Omental fat pad (tissue), 3 donors: ENCODE measurements at regions not wholly inside any gene's neighbourhood (a gene's known extent, or its start where the extent isn't known, plus 50 kb on each side); places are given as distances from the start of the nearest gene placed in this dataset.

Experiments used
- ATAC-seq: fragments of 150-250 bp; one replicate; pipeline ENCODE4 v1.9.1; 2016; ENCODE audit warnings: mild to moderate bottlenecking, moderate library complexity; ENCODE audit not compliant: low FRiP score
- DNase-seq: peaks from one replicate; pipeline ENCODE4 v3.0.0-alpha.2; 2019; ENCODE audit warnings: low spot score
- TF ChIP-seq, protein P1 (sequence below), 3 donors: fragments of 450-650 bp; IDR thresholded peaks; one replicate each; pipeline ENCODE4 v1.5.1; 2016 to 2017; ENCODE audit warnings: antibody characterized with exemption in 3 of 3, mild to moderate bottlenecking in 3 of 3, moderate library complexity in 2 of 3

DNA sequence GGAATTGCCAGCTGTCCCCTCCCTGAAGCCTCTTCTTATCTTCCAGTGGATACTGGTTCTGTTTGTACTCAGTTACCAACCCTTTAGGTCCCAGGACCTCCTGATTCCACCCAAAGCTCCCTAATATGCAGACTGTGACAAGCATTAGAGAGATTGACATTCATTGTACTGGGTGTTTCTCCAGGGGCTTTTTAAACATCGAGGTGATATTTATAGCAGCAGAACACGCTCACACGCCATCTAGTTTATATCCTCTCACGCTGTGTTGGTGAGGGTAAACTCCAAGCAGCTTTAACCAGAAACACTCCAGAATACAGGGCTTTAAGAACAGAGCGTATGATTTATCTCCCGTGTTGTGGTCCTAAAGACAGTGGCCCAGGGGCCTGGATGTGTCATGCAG is 238.4 kb downstream of the IRF8 start:
- ATAC-seq, result no peak
- no peak for DNase-seq
- TF ChIP-seq, protein P1, sequence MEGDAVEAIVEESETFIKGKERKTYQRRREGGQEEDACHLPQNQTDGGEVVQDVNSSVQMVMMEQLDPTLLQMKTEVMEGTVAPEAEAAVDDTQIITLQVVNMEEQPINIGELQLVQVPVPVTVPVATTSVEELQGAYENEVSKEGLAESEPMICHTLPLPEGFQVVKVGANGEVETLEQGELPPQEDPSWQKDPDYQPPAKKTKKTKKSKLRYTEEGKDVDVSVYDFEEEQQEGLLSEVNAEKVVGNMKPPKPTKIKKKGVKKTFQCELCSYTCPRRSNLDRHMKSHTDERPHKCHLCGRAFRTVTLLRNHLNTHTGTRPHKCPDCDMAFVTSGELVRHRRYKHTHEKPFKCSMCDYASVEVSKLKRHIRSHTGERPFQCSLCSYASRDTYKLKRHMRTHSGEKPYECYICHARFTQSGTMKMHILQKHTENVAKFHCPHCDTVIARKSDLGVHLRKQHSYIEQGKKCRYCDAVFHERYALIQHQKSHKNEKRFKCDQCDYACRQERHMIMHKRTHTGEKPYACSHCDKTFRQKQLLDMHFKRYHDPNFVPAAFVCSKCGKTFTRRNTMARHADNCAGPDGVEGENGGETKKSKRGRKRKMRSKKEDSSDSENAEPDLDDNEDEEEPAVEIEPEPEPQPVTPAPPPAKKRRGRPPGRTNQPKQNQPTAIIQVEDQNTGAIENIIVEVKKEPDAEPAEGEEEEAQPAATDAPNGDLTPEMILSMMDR (IDR thresholded peaks at IDR 0.05), result no peak

DNA sequence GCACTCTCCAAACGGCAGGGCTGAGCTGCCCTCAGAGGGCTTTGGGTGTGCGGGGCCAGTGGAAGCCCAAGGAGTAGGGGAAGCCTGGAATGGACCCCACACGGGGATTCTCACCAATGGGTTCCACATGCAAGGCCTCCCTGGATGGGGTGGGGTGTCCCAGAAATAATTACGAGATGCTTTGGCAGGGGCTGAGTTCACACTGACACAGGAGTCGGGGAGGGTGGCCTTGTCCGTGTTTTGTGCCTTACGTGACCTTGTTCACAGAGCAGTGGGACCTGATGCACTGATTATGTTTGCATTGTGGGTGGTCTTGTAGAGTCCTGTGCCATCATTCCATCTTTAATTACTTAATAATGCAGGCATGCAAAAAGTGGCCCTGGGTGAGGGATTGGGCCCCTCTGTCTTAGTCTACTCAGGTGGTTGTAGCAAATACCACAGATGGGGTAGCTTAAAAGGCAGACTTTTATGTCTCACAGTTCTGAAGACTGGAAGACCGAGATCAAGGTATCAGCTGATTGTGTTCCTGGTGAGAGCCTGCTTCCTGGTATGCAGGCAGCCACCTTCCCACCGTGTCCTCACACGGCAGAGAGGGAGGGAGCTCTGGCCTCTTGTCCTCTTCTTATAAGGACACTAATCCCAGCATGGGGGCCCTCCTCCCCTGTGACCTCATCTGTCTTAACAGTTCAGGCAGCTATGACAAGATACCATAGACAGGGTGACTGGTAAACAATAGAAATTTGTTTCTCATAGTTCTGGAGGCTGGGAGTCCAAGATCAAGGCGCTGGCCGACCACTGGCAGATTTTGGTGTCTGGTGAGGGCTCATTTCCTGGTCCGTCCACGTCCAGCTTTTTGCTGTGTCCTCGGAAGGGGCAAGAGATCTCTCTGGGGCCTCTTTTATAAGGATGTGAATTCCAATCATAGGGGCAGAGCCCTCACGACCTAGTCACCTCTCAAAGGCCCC is 239.4 kb downstream of the IRF8 start:
- DNase-seq, result no peak
- TF ChIP-seq, protein P1 (IDR thresholded peaks at IDR 0.05), result no peak
- no peak for ATAC-seq

DNA sequence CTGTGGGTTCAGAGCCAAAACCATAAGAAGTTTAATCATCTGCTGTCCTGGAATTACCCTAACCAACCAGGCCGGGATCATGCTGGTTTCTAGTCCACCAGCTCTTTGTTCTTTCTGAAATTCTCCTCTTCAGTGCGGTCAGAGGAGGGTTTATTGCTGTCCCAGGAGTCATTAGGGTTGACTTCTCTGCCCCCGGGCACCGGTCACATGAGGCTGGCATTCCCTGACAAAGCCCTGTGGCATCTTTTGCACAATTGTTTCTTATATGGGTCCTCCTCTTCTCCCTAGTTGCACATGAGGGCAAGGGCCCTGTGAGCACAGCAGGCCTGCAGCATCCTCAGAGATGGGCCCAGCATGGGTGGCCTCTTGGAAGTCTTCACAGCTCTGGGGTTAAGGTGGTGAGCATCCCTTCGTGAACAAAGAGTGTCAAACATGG is 243.9 kb downstream of the IRF8 start:
- TF ChIP-seq, protein P1 (IDR thresholded peaks at IDR 0.05), result no peak
- ATAC-seq, result no peak
- DNase-seq, result no peak

DNA sequence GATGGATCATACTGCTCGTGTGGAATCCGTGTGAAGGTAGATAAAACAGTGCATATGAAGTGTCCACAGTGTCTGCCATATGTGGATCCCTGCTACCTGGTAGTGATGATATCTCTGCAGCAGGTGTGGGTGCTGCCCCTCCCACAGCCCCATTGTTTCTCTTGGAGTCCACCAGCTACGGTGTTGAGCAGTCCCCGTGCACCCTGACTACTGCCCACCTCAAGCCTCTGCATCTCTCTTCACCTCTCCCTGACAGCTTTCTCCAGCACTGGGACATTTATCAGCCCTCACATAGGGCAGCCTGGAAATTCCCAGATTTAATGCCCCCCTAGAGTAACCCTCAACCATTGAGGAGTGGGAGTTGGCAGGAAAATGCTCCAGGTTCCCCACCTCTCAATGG is 244.7 kb downstream of the IRF8 start:
- ATAC-seq (no peak), DNase-seq (no peak)
- TF ChIP-seq, protein P1 (IDR thresholded peaks at IDR 0.05), result no peak

DNA sequence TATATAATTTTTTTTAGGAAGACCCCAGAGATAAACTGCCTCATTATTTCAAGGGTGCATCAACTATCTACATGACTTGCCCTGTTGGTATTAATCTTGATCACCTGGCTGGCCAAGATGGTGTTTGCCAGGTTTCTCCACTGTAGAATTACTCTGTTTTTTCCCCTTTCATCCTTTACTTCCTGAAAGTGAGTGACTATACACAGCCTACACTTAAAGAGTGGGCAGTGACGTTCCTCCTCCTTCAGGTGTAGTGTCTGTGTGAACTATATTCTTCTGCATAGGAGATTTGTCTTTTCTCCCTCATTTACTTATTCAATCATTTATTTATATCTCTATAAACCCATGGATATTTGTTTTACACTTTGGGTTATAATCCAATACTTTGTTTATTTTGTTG is 246.7 kb downstream of the IRF8 start:
- DNase-seq (no peak), ATAC-seq (no peak)
- TF ChIP-seq, protein P1 (IDR thresholded peaks at IDR 0.05), result no peak

DNA sequence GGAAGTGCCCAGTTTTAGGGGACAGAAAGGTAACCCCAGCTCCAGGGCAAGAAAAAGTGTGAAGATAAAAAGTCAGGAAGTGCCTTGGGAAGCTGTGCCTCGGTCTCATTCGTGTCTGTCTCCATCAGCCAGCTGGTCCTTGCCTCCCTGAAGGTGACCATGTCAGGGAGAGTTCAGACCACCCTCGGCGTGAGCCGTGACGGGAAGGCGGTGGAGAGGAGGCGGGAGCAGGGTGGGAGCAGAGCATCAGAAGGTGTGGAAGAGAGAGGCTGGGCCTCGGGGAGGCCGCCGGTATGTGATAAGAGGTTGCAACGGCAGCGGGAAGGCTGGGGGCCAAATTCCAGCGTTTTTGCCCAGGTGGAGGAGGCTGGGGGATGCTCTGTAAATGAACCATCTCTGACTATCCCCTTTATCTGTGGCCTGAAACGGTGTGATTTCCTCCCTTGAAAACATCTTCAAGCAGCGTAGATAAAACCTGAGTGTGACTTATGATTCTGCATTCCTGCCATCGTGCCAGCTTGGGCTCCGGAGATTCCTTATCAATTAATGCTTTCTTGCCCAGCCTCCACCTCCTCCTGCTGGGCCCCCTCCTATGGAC is 251.8 kb downstream of the IRF8 start:
- ATAC-seq (no peak), DNase-seq (no peak)
- TF ChIP-seq, protein P1 (IDR thresholded peaks at IDR 0.05), result no peak
